GM19351 (cell line): ENCODE measurements at regions not wholly inside any gene's neighbourhood (a gene's known extent, or its start where the extent isn't known, plus 50 kb on each side); places are given as distances from the start of the nearest gene placed in this dataset.
"Not testable (repeated sequence)": the region's sequence is repeated elsewhere in the genome, so short reads cannot be mapped to it uniquely, and the experiment has no call there.

Experiments
- ATAC-seq: cut with Tn5 transposase; IDR thresholded peaks from one replicate; pipeline ENCODE4 v1.9.1; 2021; ENCODE audit warnings: mild to moderate bottlenecking, moderate library complexity; ENCODE audit not compliant: unreplicated experiment

- ATAC-seq = no peak
Measured at GRCh38 chrX:139202742-139203420, 327.7 kb upstream of the F9 start.

- no peak for ATAC-seq
Measured at GRCh38 chrX:139201924-139202323, 328.6 kb upstream of the F9 start.

- ATAC-seq = no peak
Measured at GRCh38 chrX:139200793-139201192, 329.7 kb upstream of the F9 start.

- no peak for ATAC-seq
Measured at GRCh38 chrX:139200346-139200745, 330.2 kb upstream of the F9 start.

- ATAC-seq = no peak
Measured at GRCh38 chrX:139199933-139200332, 330.6 kb upstream of the F9 start.

GRCh38 chrX:139198936-139199335 lies 331.6 kb upstream of the F9 start:
- no peak for ATAC-seq

GRCh38 chrX:139196890-139197289 lies 333.6 kb upstream of the F9 start:
- no peak for ATAC-seq

GRCh38 chrX:139194571-139195280 lies 335.8 kb upstream of the F9 start:
- ATAC-seq = peak; percentile 62

- no peak for ATAC-seq
Measured at GRCh38 chrX:139192386-139192961, 338.1 kb upstream of the F9 start.

GRCh38 chrX:139191746-139192385 lies 338.7 kb upstream of the F9 start:
- ATAC-seq = no peak

GRCh38 chrX:139191286-139191685 lies 339.3 kb upstream of the F9 start:
- ATAC-seq = no peak

GRCh38 chrX:139187738-139188137 lies 342.8 kb upstream of the F9 start:
- no peak for ATAC-seq

- no peak for ATAC-seq
Measured at GRCh38 chrX:139186991-139187390, 343.5 kb upstream of the F9 start.

- ATAC-seq = peak; percentile 74
Measured at GRCh38 chrX:139179592-139179991, 350.9 kb upstream of the F9 start.

- ATAC-seq = no peak
Measured at GRCh38 chrX:139178980-139179379, 351.6 kb upstream of the F9 start.

- ATAC-seq = no peak
Measured at GRCh38 chrX:139172731-139173130, 357.8 kb upstream of the F9 start.

- ATAC-seq = no peak
Measured at GRCh38 chrX:139170526-139171173, 359.9 kb upstream of the F9 start.

- ATAC-seq = no peak
Measured at GRCh38 chrX:139167282-139167681, 363.3 kb upstream of the F9 start.

- ATAC-seq = no peak
Measured at GRCh38 chrX:139158256-139158655, 372.3 kb upstream of the F9 start.

- ATAC-seq = no peak
Measured at GRCh38 chrX:139156356-139156755, 374.2 kb upstream of the F9 start.

- ATAC-seq = not testable (repeated sequence)
Measured at GRCh38 chrX:139146625-139147024, 383.9 kb upstream of the F9 start.
